ENCODE measurements at regions not wholly inside any gene's neighbourhood (a gene's known extent, or its start where the extent isn't known, plus 50 kb on each side); places are given as distances from the start of the nearest gene placed in this dataset.

GRCh38 chr20:11331096-11331495 is 586.6 kb upstream of the BTBD3 start:
- Histone ChIP-seq H3K4me1 (ENCODE audit: insufficient read depth, low read length) (no peaks in the 10 kb centered on the region), H3K27me3 (ENCODE audit: control insufficient read depth in 1 of 2, insufficient read depth in 2 of 2, low read length in 2 of 2) (no peaks in the 10 kb centered on the region), H3K4me3 (ENCODE audit: low read depth in 1 of 2, low read length in 2 of 2) (no peak overlapping the region), H3K9me3 (ENCODE audit: low read length) (no peaks in the 10 kb centered on the region), H3K36me3 (ENCODE audit: insufficient read depth, low read length) (no peaks in the 10 kb centered on the region), H3K27ac (ENCODE audit: low read depth, low read length) (no peak overlapping the region), H3K9ac (ENCODE audit: low read length) (no peak overlapping the region)

GRCh38 chr20:11332381-11332780 is 585.3 kb upstream of the BTBD3 start:
- Histone ChIP-seq H3K27me3 (ENCODE audit: control insufficient read depth in 1 of 2, insufficient read depth in 2 of 2, low read length in 2 of 2) (no peaks in the 10 kb centered on the region), H3K36me3 (ENCODE audit: insufficient read depth, low read length) (no peaks in the 10 kb centered on the region), H3K27ac (ENCODE audit: low read depth, low read length) (no peak overlapping the region), H3K9me3 (ENCODE audit: low read length) (no peaks in the 10 kb centered on the region), H3K4me3 (ENCODE audit: low read depth in 1 of 2, low read length in 2 of 2) (no peak overlapping the region), H3K4me1 (ENCODE audit: insufficient read depth, low read length) (no peaks in the 10 kb centered on the region), H3K9ac (ENCODE audit: low read length) (no peak overlapping the region)

GRCh38 chr20:11333634-11334033 is 584.1 kb upstream of the BTBD3 start:
- H3K4me3 ChIP-seq (ENCODE audit: low read depth in 1 of 2, low read length in 2 of 2), result no peak overlapping the region
- H3K4me1 ChIP-seq (ENCODE audit: insufficient read depth, low read length), result no peaks in the 10 kb centered on the region
- no peak overlapping the region for H3K27ac ChIP-seq (ENCODE audit: low read depth, low read length)
- H3K36me3 ChIP-seq (ENCODE audit: insufficient read depth, low read length), result no peaks in the 10 kb centered on the region
- H3K27me3 ChIP-seq (ENCODE audit: control insufficient read depth in 1 of 2, insufficient read depth in 2 of 2, low read length in 2 of 2), result no peaks in the 10 kb centered on the region
- H3K9me3 ChIP-seq (ENCODE audit: low read length), result no peaks in the 10 kb centered on the region
- no peak overlapping the region for H3K9ac ChIP-seq (ENCODE audit: low read length)

GRCh38 chr20:11337361-11338130 is 580.1 kb upstream of the BTBD3 start:
- H3K9ac ChIP-seq (ENCODE audit: low read length), result no peak overlapping the region
- no peaks in the 10 kb centered on the region for H3K36me3 ChIP-seq (ENCODE audit: insufficient read depth, low read length)

GRCh38 chr20:11338496-11339306 is 579.0 kb upstream of the BTBD3 start:
- Histone ChIP-seq H3K27me3 (ENCODE audit: control insufficient read depth in 1 of 2, insufficient read depth in 2 of 2, low read length in 2 of 2) (no peaks in the 10 kb centered on the region), H3K27ac (ENCODE audit: low read depth, low read length) (no peak overlapping the region), H3K4me1 (ENCODE audit: insufficient read depth, low read length) (no peaks in the 10 kb centered on the region), H3K9ac (ENCODE audit: low read length) (no peak overlapping the region), H3K4me3 (ENCODE audit: low read depth in 1 of 2, low read length in 2 of 2) (no peak overlapping the region), H3K36me3 (ENCODE audit: insufficient read depth, low read length) (no peaks in the 10 kb centered on the region), H3K9me3 (ENCODE audit: low read length) (no peaks in the 10 kb centered on the region)

More at GRCh38 chr20:11337361-11338130, 580.1 kb upstream of the BTBD3 start:
- no peak overlapping the region for H3K27ac ChIP-seq (ENCODE audit: low read depth, low read length)
- no peaks in the 10 kb centered on the region for H3K27me3 ChIP-seq (ENCODE audit: control insufficient read depth in 1 of 2, insufficient read depth in 2 of 2, low read length in 2 of 2)
- no peaks in the 10 kb centered on the region for H3K9me3 ChIP-seq (ENCODE audit: low read length)
- no peak overlapping the region for H3K4me3 ChIP-seq (ENCODE audit: low read depth in 1 of 2, low read length in 2 of 2)
- H3K4me1 ChIP-seq (ENCODE audit: insufficient read depth, low read length), result no peaks in the 10 kb centered on the region

- Histone ChIP-seq H3K4me1 (ENCODE audit: insufficient read depth, low read length) (no peaks in the 10 kb centered on the region), H3K36me3 (ENCODE audit: insufficient read depth, low read length) (no peaks in the 10 kb centered on the region), H3K9ac (ENCODE audit: low read length) (no peak overlapping the region), H3K9me3 (ENCODE audit: low read length) (no peaks in the 10 kb centered on the region), H3K27ac (ENCODE audit: low read depth, low read length) (no peak overlapping the region), H3K27me3 (ENCODE audit: control insufficient read depth in 1 of 2, insufficient read depth in 2 of 2, low read length in 2 of 2) (no peaks in the 10 kb centered on the region), H3K4me3 (ENCODE audit: low read depth in 1 of 2, low read length in 2 of 2) (no peak overlapping the region)
Measured at GRCh38 chr20:11344939-11345338, 572.8 kb upstream of the BTBD3 start.

GRCh38 chr20:11347738-11348137 is 570.0 kb upstream of the BTBD3 start:
- Histone ChIP-seq H3K4me1 (ENCODE audit: insufficient read depth, low read length) (no peaks in the 10 kb centered on the region), H3K36me3 (ENCODE audit: insufficient read depth, low read length) (no peaks in the 10 kb centered on the region), H3K9ac (ENCODE audit: low read length) (no peak overlapping the region), H3K27me3 (ENCODE audit: control insufficient read depth in 1 of 2, insufficient read depth in 2 of 2, low read length in 2 of 2) (no peaks in the 10 kb centered on the region), H3K4me3 (ENCODE audit: low read depth in 1 of 2, low read length in 2 of 2) (no peak overlapping the region), H3K27ac (ENCODE audit: low read depth, low read length) (no peak overlapping the region), H3K9me3 (ENCODE audit: low read length) (no peaks in the 10 kb centered on the region)

- no peak overlapping the region for H3K27ac ChIP-seq (ENCODE audit: low read depth, low read length)
- no peaks in the 10 kb centered on the region for H3K27me3 ChIP-seq (ENCODE audit: control insufficient read depth in 1 of 2, insufficient read depth in 2 of 2, low read length in 2 of 2)
- H3K4me1 ChIP-seq (ENCODE audit: insufficient read depth, low read length), result peaks cover 5% of the 10 kb centered on the region
- H3K9me3 ChIP-seq (ENCODE audit: low read length), result no peaks in the 10 kb centered on the region
- H3K9ac ChIP-seq (ENCODE audit: low read length), result no peak overlapping the region
- no peak overlapping the region for H3K4me3 ChIP-seq (ENCODE audit: low read depth in 1 of 2, low read length in 2 of 2)
- H3K36me3 ChIP-seq (ENCODE audit: insufficient read depth, low read length), result no peaks in the 10 kb centered on the region
Measured at GRCh38 chr20:11350126-11351005, 567.3 kb upstream of the BTBD3 start.

GRCh38 chr20:11352041-11352440 is 565.7 kb upstream of the BTBD3 start:
- H3K27me3 ChIP-seq (ENCODE audit: control insufficient read depth in 1 of 2, insufficient read depth in 2 of 2, low read length in 2 of 2), result no peaks in the 10 kb centered on the region
- H3K4me3 ChIP-seq (ENCODE audit: low read depth in 1 of 2, low read length in 2 of 2), result no peak overlapping the region
- no peak overlapping the region for H3K9ac ChIP-seq (ENCODE audit: low read length)
- H3K9me3 ChIP-seq (ENCODE audit: low read length), result no peaks in the 10 kb centered on the region
- no peak overlapping the region for H3K27ac ChIP-seq (ENCODE audit: low read depth, low read length)
- no peaks in the 10 kb centered on the region for H3K36me3 ChIP-seq (ENCODE audit: insufficient read depth, low read length)
- peaks cover 5% of the 10 kb centered on the region for H3K4me1 ChIP-seq (ENCODE audit: insufficient read depth, low read length)

- Histone ChIP-seq H3K9me3 (ENCODE audit: low read length) (no peaks in the 10 kb centered on the region), H3K27me3 (ENCODE audit: control insufficient read depth in 1 of 2, insufficient read depth in 2 of 2, low read length in 2 of 2) (no peaks in the 10 kb centered on the region), H3K4me1 (ENCODE audit: insufficient read depth, low read length) (peaks cover 5% of the 10 kb centered on the region), H3K9ac (ENCODE audit: low read length) (no peak overlapping the region), H3K4me3 (ENCODE audit: low read depth in 1 of 2, low read length in 2 of 2) (no peak overlapping the region), H3K27ac (ENCODE audit: low read depth, low read length) (no peak overlapping the region), H3K36me3 (ENCODE audit: insufficient read depth, low read length) (no peaks in the 10 kb centered on the region)
Measured at GRCh38 chr20:11354846-11355245, 562.8 kb upstream of the BTBD3 start.

- H3K36me3 ChIP-seq (ENCODE audit: insufficient read depth, low read length), result no peaks in the 10 kb centered on the region
- no peak overlapping the region for H3K9ac ChIP-seq (ENCODE audit: low read length)
- H3K4me1 ChIP-seq (ENCODE audit: insufficient read depth, low read length), result peaks cover 5% of the 10 kb centered on the region
- H3K9me3 ChIP-seq (ENCODE audit: low read length), result no peaks in the 10 kb centered on the region
- no peak overlapping the region for H3K27ac ChIP-seq (ENCODE audit: low read depth, low read length)
- no peaks in the 10 kb centered on the region for H3K27me3 ChIP-seq (ENCODE audit: control insufficient read depth in 1 of 2, insufficient read depth in 2 of 2, low read length in 2 of 2)
- H3K4me3 ChIP-seq (ENCODE audit: low read depth in 1 of 2, low read length in 2 of 2), result no peak overlapping the region
Measured at GRCh38 chr20:11355345-11355744, 562.3 kb upstream of the BTBD3 start.
